Stomach (tissue), 4 donors: ENCODE measurements at regions not wholly inside any gene's neighbourhood (a gene's known extent, or its start where the extent isn't known, plus 50 kb on each side); places are given as distances from the start of the nearest gene placed in this dataset.

Source experiments
- POLR2A ChIP-seq, 4 donors: fragments of 450-650 bp; IDR thresholded peaks; one replicate each; pipeline ENCODE4 v1.6.1; 2016; ENCODE audit warnings: antibody characterized with exemption in 4 of 4, control low read depth in 2 of 4, mild to moderate bottlenecking in 1 of 4, moderate library complexity in 1 of 4
- TF ChIP-seq, protein P1 (sequence below), 7 experiments: fragments of 450-650 bp in 4 of 7; fragments of 200-600 bp in 3 of 7; sonication (generic) in 3 of 7; IDR thresholded peaks; one replicate each; pipeline ENCODE4 v1.5.1; 2016 to 2019; ENCODE audit warnings: antibody characterized with exemption in 7 of 7, control low read depth in 2 of 7, mild to moderate bottlenecking in 1 of 7

DNA sequence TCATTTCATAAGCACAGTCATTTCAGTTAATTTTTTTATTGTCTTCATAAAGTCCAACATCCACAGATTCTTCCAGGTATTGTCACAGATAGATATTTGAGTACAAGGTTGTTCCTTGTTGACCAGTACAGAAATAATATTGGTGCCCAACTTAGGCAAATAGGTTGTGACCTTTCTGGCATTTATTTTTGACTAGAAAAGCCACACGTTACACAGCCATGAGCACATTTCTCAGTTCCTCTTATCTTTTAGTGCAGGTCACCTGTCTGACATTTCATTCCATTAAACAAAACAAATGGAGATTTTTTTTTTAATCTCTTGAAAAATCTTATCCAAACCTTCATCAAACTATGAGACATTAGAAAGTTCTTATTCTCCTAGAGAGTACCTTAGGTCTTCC lies 428.8 kb downstream of the ZNF521 start:
- TF ChIP-seq, protein P1, sequence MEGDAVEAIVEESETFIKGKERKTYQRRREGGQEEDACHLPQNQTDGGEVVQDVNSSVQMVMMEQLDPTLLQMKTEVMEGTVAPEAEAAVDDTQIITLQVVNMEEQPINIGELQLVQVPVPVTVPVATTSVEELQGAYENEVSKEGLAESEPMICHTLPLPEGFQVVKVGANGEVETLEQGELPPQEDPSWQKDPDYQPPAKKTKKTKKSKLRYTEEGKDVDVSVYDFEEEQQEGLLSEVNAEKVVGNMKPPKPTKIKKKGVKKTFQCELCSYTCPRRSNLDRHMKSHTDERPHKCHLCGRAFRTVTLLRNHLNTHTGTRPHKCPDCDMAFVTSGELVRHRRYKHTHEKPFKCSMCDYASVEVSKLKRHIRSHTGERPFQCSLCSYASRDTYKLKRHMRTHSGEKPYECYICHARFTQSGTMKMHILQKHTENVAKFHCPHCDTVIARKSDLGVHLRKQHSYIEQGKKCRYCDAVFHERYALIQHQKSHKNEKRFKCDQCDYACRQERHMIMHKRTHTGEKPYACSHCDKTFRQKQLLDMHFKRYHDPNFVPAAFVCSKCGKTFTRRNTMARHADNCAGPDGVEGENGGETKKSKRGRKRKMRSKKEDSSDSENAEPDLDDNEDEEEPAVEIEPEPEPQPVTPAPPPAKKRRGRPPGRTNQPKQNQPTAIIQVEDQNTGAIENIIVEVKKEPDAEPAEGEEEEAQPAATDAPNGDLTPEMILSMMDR (IDR thresholded peaks at IDR 0.05), result no peak
- TF ChIP-seq POLR2A (IDR thresholded peaks at IDR 0.05), result no peak
